ENCODE measurements at regions not wholly inside any gene's neighbourhood (a gene's known extent, or its start where the extent isn't known, plus 50 kb on each side); places are given as distances from the start of the nearest gene placed in this dataset.

DNA sequence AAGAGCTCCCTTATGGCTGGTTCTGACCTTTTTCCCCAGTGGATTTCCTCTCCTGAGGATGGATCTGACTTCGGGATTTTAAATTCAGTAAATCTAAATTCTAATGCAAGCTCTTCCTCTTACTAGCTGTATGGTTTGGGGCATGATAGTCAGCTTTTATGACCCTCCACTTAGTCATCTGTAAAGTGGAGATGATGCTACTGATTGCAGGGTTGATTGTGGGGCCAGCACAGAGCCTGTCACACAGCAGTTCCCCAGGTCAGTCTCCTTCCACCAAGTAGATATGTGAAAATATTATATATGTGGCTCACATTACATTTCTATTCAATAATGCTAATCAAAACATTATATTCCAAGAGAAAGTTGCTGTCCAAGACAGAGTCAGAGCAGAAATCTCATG, 141.3 kb upstream of the UBE2E1 start:
- DNase-seq (ENCODE audit: low read depth, low spot score): no peak

DNA sequence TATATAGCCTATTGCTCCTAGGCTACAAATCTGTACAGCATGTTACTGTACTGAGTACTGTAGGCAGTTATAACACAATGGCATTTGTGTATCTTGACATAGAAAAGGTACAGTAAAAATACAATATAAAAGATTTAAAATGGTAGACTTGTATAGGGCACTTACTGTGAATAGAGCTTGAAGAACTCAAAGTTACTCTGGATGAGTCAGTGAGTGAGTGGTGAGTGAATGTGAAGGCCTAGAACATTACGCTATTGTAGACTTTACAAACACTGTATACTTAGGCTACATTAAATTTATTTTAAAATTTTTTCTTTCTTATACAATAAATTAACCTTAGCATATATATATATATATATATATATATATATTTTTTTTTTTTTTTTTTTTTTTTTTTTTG, 140.0 kb upstream of the UBE2E1 start:
- DNase-seq (ENCODE audit: low read depth, low spot score): no peak

DNA sequence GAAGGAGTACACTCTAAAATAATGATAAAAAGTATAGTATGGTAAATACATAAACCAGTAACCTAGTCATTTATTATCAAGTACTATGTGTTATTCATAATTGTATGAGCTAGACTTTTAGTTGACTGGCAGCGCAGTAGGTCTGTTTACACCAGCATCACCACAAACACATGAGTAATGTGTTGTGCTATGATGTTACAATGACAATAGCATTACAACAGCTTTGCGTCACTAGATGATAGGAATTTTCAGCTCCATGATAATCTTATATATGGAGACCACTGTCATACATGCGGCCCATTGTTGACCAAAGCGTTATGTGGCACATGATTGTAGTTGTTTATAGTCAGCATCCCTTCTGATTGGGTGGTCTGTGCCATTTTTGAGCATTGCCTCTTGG, 138.9 kb upstream of the UBE2E1 start:
- no peak for DNase-seq (ENCODE audit: low read depth, low spot score)

DNA sequence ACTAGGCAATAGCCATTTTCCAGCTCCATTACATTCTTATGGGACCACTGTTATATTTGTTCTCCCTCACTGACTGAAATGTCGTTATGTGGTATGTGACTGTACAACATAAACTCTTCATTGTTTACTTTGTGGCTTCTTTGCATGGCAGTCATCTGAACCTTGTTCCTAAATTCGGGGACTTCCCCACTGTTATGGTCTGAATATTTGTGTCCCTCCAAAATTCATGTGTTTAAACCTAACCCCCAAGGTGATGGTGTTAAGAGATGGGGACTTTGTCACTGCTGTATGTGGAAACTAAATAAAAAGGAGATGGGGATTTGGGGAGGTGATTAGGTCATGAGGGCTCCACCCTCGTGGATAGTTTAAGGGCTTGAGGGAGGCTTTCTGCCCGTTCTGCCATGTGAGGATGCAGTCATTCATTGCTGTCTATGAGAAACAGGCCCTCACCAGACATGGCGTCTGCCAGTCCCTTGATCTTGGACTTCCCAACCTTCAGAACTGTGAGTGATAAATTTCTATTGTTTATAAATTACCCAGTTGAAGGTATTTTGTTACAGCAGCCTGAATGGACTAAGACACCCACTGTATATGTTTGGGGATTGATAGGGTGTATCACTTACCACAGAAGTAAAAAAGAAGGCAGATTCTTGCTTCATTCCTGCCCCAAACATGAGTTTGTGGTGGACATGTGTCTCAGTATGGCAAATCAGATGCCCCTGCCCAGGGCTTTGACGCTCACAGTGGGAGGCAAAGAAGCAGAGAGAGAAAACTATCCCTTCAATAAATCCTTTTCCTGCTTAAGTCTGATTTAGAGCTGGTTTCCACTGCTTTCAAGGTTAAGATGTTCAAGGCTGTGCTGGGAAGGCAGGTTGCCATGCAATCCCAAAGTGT, 138.0 kb upstream of the UBE2E1 start:
- DNase-seq (ENCODE audit: low read depth, low spot score): no peak

DNA sequence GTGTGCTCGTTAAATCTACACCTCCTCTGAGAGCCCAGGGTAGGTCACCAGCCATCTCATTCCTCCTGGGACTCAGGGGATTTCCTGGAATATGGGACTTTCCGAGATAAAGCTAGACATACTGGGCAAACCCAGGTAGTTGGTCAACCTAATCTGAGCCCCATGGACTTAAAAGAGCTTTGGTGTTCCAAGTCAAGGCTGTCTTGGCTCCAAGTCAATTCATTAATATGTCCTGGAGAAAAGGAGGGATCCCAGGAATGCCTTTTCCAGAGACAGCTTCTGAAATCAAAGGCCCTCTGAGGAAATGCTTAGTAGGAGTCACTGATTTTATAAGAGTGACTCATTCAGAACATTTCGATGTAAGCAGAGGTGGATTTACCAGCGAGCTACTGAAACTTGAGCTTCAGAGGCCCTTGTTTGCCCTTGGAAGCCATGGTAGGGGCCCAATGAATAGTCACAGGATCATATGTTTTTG, 137.3 kb upstream of the UBE2E1 start:
- DNase-seq (ENCODE audit: low read depth, low spot score): no peak

DNA sequence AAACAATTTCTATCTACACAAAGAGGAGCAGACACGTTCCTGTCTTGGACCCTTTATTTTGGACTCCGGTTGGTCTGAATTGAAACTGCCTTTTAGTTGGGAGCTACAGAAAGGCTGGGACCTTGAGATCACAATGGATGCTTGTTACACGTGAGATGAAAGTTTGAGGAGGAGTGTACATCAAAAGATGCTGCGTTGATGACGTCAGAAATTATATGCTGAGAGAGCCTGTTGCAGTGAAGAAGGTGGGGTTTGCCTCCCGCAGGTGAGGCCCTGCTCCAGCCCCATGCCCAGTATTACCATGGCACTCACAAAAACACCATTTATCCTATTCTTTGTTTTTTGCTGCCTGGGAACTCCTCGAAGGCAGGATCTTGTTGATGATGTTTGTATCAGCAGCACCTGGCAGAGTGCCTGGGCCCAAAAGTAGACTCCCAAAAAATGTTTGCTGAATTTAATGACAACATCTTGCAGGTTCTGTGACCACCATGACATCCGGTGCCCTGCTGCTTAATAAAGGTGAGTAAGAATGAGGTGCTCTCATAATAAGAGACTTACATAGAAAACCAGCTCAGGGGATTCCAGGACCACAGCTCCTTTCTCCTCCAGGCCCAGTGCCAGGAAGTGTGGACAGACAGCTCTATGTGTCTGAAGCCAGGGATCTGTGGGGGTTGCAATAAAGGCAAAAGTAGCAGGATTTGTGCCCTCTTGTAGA, 136.1 kb upstream of the UBE2E1 start:
- no peak for DNase-seq (ENCODE audit: low read depth, low spot score)

DNA sequence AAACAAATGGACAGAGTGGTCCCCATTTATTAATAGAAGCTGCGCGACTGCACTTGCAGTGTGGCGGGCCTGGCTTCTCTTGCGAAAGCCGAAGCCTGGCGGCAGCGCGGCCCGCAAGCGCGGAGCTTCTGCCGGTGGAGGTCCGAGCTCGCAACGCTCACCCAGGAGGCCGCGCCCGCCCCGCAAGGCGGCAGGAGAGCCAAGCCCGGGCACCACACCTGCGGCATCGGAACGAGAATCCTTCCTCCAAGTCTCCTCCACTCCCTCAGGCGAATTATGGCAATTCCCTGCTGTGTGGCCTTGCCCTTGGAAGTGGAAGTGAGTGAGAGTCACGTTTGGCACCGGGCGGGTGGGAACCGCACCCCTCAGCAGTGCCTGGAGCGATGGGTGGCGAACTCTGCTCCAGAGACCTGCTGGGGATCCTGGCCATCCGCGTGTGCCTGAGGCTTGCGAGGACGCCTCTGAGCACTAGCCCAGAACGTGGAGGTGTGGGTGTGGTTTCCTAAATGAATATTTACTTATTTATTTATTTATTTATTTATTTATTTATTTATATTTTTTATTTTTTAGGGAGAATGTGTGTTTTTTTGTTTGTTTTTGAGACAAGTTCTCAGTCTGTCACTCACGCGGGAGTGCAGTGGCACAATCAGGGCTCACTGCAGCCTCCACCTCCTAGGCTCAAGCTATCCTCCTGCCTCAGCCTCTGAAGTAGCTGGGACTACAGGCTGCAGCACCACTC, 133.7 kb upstream of the UBE2E1 start:
- DNase-seq (ENCODE audit: low read depth, low spot score): no peak

DNA sequence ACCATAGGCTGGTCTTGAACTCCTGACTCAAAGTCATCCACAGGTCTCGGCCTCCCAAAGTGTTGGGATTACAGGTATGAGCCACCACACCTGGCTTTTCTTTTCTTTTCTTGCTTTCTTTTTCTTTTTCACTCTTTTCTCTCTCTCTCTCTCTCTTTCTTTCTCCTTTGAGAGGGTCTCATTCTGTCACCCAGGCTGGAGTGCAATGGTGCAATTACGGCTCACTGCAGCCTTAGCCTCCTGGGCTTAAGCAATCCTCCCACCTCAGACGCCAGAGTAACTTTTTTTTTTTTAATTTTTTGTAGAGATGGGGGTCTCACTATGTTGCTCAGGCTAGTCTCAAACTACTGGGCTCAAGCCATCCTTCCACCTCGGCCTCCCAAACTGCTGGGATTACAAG, 133.1 kb upstream of the UBE2E1 start:
- no peak for DNase-seq (ENCODE audit: low read depth, low spot score)

DNA sequence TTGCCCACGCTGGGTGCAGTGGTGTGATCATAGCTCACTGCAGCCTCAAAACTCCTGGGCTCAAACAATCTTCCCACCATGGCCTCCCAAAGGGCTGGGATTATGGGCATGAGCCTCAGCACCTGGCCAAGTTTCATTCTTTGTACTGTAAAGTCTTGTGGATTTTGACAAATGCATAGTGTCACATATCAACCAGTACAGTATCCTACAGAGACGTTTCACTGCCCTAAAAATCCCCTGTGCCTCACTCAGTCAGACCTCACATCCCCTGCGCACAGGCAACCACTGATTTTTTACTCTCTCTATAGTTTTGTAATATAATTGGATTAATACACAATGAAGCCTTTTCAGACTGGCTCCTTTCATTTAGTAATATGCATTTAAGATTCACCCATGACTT, 130.7 kb upstream of the UBE2E1 start:
- DNase-seq (ENCODE audit: low read depth, low spot score): no peak

DNA sequence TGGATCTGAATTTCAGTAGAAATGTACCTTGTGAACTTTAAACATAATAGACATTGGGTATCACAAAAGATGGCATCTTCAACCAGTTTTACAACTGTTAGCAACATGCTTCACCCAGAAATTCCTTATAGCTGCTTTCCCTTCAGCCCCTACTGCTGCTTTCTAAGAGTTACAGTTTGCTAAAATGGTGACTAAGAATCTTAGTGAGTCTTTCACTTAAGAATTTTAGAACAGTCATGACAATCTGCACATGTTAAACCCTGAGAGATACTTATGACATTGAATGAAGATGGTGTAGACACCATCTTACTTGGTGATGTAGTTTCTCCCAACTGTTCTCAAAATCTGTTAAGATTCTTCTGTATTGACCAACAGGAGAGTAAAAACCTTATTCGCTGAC, 129.7 kb upstream of the UBE2E1 start:
- no peak for DNase-seq (ENCODE audit: low read depth, low spot score)

DNA sequence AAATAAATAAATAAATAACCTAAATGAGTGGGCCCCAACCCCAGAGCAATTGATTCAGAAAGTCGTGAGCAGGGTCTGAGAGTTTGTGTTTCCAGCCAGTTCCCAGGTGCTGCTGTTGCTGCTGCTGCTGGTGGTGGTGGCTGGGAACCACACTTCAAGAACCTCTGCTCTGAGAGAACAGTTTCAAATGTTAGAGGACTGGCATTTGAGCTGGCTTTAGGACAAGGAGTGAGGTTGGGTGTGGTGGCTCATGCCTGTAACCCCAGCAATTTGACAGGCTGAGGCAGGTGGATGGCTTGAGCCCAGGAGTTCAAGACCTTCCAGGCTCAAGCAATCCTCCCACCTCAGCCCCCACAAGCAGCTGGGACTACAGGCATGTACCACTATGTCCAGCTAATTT, 123.1 kb upstream of the UBE2E1 start:
- DNase-seq (ENCODE audit: low read depth, low spot score): no peak

DNA sequence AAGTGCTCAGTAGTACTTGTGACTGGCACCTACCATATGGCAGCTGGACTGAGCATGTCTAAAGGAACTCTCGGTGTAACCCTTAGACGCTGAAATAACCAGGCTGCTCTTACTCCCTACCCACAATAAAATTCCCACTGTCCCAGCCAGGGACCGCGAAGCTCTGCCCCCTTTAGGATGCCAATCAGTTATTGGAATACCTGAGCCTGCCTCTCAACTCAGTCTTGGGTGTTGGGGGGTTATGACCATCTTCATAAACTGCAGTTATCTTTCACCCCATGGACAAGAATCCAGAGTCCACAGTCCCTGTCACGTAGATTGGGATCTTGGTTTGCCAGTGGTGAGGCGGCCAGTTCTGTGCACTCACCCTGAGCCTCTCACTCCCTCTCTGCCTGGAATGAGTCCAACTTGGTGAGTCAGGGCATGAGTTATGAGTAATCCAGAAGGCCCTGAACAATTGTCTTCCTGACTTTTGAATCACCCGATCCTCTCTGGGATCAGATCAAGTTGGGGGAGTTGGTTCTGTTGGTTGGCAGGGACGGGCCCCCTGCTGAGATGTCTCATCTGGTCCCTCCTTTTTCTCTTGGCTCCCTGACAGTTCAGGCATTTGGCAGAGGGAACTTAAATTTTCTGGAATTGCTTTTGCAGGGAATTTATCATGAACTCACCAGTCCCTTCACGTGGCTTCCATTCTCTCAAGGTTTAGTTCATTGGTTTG, 120.1 kb upstream of the UBE2E1 start:
- no peak for DNase-seq (ENCODE audit: low read depth, low spot score)

DNA sequence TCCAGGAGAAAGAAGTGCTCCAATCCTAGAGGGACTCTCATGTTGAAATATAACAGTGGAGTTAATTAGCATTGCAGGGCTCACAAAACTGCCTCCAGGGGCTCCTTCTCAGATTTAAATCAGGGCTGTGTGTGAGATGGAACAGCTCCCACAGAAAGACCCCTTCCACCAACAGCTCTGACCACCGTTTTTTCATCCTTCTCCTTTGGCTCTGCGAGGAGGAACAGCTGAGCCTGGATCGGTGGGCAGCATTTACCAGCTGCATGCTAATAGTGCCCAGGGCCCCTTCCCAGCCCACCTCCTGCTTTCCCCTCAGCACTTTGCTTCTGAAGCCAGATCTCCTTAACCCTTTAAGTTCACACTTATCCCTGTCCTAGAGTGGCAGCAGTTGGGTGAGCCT, 119.2 kb upstream of the UBE2E1 start:
- no peak for DNase-seq (ENCODE audit: low read depth, low spot score)

DNA sequence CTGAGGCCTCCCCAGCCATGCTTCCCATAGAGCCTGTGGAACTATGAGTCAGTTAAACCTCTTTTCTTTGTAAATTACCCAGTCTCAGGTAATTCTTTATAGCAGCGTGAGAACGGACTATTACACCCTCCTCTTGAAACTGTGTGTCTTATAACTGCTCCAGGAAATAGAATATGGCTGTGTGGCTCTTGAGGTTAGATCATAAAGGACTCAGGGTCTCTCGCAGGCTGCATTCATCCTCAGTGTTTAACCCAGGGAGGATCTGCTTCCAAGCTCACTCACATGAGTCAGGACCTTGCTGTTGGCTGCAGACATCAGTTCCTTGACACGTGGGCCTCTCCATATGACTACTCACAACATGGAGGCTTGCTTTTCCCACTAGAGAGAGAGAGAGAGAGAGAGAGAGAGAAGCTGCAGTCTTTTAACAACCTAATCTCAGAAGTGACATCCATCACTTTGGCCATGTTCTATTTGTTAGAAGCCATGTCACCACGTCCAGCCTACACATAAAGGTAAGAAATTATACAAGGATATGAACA, 114.3 kb upstream of the UBE2E1 start:
- no peak for DNase-seq (ENCODE audit: low read depth, low spot score)

DNA sequence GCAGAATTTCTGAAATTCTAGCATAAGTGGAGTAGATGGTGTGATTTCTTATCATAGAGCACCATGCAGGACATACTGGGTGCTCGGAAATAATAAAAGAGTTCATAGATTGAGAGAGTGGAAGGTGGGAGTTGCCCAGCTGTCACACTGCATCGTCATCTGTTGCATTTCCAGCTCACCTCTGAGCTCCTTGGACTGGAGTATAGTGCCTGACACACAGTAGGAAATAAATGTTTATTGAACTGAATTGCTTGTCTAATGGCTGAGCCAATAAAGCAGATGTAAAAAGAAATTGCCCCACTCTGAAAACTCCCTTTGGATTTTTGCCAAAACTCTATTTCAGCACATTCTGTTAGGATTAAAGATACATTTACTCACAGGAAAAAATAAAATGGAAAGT, 108.9 kb upstream of the UBE2E1 start:
- DNase-seq (ENCODE audit: low read depth, low spot score): no peak

DNA sequence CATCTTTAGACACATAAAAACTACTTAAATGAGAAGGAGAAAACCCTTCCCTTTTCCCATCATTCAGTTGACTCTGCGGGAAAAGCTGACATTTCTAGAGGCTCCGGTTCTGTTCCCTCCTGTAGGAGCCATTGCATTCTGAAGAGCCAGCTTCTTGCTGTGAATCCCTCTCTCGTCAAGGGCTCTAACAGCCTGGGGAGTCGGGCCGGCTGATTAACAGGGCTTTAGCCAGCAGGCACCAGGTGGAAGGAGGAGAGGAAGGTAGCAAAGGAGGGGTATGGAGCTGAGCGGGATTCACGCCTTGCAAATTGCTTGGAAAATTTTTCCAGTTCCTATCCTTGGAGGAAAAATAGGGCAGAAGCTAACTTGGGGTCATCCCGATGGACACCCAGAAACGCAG, 108.3 kb upstream of the UBE2E1 start:
- no peak for DNase-seq (ENCODE audit: low read depth, low spot score)

DNA sequence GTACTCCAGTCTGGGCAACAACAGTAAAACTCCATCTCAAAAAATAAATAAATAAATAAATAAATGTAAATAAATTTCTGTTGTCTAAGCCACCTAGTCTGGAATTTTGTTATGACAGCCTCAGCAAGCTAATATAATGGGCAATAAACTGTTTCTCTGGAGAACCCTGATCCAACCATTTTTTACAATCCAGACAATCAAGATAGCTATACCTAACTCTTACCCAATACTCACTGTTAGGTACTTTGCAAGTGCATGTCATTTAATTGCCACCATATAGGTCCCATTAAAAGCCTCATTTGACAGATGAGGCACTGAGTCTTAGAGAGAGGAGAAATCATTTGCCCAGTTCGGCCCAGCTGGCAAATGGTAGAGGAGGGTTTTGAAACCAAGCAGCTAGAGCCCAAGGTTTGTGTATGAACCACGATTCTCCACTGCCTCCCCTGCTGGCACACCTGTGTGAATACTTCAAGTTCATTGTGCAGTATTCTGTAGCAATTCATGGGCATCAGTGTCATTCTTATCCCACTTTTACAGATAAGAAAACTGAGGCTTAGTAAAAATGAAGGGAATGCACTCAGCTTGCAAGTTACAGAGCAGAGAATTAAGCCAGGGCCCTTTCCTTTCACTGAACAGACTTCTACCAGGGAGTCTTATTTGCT, 107.0 kb upstream of the UBE2E1 start:
- DNase-seq (ENCODE audit: low read depth, low spot score): no peak

DNA sequence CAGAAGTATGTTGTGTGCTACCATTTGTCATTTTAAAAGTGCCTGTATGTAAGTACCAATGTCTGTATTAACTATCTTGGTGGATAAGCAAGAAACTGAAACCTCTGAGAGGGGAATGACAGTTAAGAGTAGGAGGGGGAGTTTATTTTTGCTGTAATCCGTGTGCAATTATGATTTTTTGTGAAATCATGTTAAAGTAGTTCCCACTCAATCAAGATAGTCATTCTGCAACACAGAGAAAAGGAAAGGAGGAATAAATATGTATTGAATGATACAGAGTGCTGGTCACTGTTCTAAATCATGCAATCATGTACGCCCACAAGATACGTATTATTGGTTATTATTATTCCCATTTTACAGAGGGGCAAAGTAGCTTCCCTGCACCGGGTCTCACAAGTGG, 105.1 kb upstream of the UBE2E1 start:
- DNase-seq (ENCODE audit: low read depth, low spot score): no peak

DNA sequence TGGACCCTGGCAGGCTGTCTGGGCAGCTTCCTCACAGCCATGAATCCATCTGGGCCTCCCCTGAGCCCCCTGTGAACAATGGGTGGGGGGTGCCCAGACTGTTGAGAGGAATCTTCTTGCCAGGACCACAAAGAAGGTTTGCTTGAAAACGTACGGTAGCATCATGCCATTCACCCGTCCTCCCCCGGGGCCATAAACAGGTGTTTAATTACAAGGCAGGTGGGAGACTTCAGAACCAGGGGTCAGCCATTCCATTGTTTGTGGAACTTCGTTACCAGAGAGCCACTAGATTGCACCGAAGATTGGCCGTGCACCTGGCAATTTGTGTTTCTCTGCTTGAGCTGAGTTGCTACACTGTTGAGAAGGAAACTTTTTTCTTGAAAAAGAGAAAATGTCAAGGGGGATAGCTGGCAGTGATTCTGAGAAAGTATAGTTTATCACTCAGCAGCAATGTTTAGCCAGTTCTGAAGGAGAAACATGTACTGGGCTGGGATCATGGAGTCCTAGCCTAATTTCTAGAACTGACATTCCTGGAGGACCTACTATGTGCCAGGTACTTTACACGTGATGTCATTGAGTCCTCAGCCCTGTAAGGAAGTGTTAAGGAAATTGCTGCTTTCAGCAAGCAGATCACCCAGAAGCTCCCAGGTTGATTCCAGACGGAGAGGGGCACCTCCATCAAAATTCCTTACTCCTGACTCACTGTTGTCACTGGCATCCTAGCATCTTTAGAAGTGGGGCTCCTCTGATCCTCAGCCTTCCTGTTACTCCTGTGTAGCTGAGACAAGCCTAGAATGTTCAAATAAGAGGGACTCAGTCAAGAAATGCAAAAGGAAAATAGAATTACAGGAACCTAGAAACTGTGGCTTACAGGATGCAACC, 103.8 kb upstream of the UBE2E1 start:
- DNase-seq (ENCODE audit: low read depth, low spot score): no peak

DNA sequence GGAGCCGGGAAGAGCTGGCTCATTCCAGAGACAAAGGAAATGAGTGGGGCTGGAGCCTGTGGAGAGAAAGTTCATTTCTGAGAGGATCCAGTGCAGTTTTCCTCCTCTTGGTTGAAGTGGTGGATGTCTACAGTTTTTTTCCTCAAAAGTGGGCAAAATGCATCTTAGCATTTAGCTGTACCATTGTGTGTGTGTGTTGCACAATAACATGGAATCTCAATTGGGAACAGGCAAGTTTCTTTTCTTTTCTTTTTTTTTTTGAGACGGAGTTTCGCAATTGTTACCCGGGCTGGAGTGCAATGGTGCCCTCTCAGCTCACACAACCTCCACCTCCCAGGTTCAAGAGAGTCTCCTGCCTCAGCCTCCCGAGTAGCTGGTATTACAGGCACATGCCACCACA, 101.5 kb upstream of the UBE2E1 start:
- DNase-seq (ENCODE audit: low read depth, low spot score): no peak
